Right lobe of liver (tissue), 4 donors: ENCODE measurements at regions not wholly inside any gene's neighbourhood (a gene's known extent, or its start where the extent isn't known, plus 50 kb on each side); places are given as distances from the start of the nearest gene placed in this dataset.

ENCODE experiments used
- POLR2A ChIP-seq: fragments of 450-650 bp; IDR thresholded peaks from one replicate; pipeline ENCODE4 v1.6.1; 2017; ENCODE audit warnings: antibody characterized with exemption, mild to moderate bottlenecking
- TF ChIP-seq, protein P1 (sequence below), 4 donors: fragments of 200-600 bp in 3 of 4; fragments of 450-650 bp in 1 of 4; IDR thresholded peaks; one replicate each; pipeline versions ENCODE4 v1.5.1 to v1.8.0; 2016 to 2022; ENCODE audit warnings: antibody characterized with exemption in 4 of 4, mild to moderate bottlenecking in 2 of 4
- donor health status: DM: no; HTN: no; CAD: no.
- donor health status: DM: no; HTN: no; CAD: no.
- donor health status: DM: no; HTN: yes; CAD: no.

- TF ChIP-seq, protein P1, sequence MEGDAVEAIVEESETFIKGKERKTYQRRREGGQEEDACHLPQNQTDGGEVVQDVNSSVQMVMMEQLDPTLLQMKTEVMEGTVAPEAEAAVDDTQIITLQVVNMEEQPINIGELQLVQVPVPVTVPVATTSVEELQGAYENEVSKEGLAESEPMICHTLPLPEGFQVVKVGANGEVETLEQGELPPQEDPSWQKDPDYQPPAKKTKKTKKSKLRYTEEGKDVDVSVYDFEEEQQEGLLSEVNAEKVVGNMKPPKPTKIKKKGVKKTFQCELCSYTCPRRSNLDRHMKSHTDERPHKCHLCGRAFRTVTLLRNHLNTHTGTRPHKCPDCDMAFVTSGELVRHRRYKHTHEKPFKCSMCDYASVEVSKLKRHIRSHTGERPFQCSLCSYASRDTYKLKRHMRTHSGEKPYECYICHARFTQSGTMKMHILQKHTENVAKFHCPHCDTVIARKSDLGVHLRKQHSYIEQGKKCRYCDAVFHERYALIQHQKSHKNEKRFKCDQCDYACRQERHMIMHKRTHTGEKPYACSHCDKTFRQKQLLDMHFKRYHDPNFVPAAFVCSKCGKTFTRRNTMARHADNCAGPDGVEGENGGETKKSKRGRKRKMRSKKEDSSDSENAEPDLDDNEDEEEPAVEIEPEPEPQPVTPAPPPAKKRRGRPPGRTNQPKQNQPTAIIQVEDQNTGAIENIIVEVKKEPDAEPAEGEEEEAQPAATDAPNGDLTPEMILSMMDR (IDR thresholded peaks at IDR 0.05), result no peak
- TF ChIP-seq POLR2A, result no peak
Measured at GRCh38 chrX:39630344-39630743, 467.4 kb downstream of the BCOR start.
